HG02885 (cell line): ENCODE measurements at regions not wholly inside any gene's neighbourhood (a gene's known extent, or its start where the extent isn't known, plus 50 kb on each side); places are given as distances from the start of the nearest gene placed in this dataset.

Experiments
- ATAC-seq: cut with Tn5 transposase; IDR thresholded peaks from one replicate; pipeline ENCODE4 v1.9.1; 2021; ENCODE audit warnings: mild to moderate bottlenecking; ENCODE audit not compliant: unreplicated experiment, poor library complexity

DNA sequence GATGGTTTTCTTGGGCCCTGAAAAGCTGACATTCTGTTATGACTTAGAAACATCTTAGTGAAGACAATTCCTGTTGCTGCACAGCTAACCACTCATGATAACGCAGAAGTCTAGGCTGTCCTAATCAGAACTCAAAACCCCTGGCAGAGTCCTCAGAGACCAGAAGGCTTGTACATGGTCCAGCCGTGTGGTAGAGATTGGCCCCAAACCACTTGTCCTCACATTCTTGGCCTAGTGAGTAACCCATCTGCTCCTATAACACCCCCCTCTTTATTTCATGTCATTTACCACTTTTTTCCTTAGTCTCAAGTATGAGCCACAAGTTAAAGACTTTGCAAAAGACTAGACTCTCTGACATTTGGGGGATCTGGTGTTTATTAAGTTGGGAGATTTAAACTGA is 116.5 kb upstream of the ADAMTS18 start:
- ATAC-seq = no peak

DNA sequence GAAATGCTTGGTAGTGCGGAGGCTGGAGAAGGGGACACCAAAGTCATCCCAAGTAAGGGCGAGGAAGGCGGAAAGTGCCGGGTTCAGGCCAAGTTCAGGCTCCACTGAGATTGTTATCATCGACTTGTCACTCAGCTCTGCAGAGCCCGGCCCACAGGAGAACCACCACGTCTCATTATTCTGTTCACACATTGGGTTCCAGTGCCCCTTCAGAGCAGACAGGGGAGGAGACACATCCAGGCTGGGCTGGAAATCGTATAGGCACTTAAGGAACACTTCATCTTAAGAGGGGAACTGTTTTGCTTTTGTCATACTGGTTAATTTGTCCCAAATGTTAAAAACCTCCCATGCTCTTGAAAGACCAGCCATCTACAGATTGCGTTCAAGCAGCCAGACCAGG is 118.3 kb upstream of the ADAMTS18 start:
- no peak for ATAC-seq

DNA sequence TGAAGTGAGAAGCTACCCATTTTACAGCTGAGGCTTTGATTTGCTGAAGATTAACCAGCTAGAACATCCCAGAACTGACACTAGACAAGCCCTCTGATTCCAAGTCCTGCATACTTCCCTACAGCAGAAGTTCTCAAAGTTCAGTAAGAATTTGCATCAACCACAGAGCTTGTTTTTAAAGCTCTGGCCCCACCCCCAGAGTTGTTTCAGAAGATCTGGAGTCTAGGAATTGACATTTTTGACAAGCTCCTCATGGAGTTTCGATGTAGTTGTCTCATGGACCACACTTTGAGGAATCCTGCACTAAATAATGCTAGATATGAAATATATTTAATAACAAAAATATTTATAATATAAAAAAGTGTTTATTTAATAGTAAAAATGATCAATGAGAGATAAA is 120.3 kb upstream of the ADAMTS18 start:
- ATAC-seq = no peak

DNA sequence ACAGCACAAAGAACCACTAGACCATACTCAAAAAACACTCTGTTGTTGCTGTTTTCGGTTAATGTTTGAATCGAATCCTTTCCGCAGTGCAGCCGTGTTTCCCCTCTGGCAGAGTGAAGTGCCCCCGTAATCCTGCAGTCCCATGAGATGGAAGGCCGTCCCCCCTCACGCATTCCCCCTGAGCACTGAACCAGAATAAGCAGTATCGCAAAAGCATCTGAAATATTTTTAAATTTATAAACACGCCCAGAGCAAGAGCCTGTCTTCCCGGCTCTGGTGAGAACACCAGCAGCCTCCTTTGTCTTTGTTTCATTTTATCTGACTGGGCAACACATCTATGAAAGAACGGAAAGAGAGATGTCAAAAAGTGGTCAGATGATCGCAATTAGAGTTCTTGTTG is 121.0 kb upstream of the ADAMTS18 start:
- ATAC-seq = no peak

DNA sequence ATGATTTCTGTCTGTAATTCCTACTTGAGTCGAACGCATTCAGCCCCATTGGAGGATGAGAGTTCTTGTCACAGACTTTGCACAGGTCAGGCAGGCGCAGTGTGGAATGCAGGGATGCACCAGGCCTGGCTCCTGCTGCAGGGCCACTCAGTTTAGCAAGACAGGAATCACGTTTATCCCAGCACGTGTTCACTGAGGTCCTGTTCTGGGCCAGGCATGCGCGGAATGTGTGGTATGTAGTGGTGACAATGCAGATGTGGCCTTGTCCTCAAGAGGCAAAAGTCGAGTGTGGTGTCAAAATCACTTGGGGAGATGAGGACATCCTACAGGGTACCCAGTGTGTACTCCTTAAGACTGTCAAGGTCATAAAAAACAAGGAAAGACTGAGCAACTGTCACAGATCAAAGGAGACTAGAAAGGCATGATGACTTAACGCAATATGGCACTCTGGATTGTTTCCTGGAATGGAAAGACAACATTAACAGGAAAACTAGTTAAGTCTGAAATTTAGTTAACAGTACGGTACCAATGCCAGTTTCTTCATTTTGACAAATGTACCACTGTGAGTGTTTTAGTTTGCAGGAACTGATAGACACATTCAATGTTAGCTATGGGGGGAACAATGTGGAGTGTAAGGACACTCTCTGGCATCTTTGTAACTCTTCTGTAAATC is 121.5 kb upstream of the ADAMTS18 start:
- no peak for ATAC-seq

DNA sequence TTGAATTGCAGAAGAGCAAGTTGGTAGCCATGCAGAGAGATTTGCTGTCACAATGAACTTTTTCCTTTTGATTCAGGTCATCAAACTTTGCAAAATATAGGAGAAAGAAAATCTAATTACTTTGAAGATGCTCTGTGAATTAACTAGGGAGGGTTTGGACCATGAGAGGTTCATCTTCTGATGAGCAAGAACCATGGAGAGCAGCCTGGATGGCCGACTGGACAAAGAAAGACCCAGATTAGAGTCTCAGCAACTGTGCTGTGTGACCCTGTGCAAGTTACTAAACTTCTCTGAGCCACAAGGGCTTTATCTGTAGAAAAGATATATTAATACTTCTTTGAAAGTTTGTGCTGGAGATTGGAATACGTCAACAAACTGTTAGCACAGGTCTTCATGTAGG is 122.6 kb upstream of the ADAMTS18 start:
- ATAC-seq = no peak

DNA sequence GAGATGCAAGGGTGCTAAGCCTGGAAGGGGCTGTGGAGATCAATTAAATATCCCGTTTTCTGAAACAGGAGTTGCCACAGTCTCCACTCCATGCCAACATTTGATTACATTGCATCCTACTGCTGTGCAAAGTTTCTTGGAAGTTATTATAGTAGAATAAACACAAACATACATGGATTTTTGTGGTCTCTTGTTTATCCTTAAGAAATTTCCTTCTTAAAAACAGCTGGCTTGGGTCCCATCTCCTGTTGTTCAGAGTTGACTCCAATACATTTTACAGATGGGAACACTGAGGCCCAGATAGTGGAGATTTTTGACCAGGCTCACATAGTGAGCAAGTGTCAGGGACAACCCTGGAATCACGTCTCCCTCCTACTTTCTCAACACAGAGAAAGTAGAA is 124.0 kb upstream of the ADAMTS18 start:
- no peak for ATAC-seq

DNA sequence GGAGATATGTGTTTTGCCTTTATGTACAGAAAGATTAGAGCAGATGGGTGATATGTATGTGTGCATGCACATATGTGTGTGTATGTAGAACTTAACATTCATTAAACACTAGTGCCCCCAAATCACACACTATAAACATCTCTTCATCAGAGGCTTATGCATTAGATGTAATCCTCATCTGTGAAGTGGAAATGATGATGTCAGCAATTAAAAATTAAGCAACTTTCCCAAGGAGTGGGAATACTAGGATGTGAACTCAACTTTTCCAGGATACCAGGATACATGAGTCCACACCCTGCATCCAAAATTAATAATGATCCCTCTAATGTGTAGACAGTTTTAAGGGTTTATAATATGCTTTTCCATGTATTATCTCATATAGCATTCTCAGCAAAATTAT is 127.7 kb upstream of the ADAMTS18 start:
- ATAC-seq = no peak

DNA sequence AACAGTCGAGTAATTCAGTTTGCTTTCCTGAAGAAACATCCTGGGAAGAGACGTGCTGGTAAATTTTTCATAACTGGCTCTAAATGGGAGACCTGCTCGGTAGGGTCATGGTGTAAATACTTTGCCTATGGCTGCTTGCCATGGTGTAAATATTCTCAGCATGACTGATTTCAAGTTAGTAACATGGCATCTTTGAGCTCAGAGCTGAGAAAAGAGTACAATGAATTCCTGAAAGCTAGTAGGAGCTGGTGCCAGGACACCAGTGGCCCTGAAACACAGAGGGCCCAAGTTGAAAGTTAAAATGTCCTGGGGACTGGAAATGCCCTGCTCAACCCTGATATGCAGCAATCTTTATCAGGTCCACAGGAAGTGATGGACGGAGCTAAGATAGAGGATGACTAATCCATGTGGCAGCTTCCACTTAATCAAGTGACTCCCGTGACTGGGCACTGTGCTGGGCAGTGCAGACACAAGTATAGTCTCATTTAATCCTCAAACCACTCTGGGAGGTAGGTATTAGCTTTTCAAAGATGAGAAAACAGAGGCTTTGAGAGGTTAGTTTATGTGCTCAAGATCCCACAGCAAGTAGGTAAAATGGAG is 130.1 kb upstream of the ADAMTS18 start:
- ATAC-seq = no peak

DNA sequence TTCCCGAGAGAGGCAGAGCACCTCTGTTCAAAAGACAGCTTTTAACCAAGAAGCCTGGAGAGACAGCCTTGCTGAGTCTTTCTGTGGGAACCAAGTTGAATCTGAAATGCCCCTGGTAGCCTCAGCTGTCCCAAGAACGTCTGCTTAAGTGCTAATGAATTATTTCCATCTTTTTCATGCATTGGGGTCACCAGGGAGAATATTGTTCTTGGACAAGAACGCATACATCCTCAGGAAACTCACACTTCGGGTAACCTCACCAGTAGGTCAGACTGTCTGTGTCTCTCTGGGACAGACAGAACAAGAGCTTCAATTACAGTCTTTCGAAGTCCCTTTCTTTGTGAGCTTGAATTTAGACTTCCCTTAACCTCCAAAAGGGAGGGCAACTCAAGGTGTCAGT is 134.6 kb upstream of the ADAMTS18 start:
- ATAC-seq = no peak

DNA sequence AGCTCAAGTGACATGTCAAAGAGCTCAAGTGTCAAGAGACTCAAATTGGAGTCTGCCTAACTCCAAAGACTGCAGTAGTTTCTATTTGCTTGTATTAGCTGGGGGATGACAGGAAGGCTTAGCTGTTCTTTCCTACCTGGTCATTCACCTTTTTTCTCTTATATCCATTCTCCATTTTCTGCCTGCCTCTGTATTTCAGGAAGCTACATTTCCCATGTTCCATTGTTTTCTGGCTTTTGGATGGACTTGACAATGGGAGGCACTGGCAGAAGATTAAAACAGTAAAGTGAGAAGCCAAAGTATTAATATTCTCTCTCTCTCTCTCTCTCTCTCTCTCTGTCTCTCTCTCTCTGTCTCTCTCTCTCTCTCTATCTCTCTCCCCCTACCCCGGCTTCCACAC is 135.7 kb upstream of the ADAMTS18 start:
- no peak for ATAC-seq

DNA sequence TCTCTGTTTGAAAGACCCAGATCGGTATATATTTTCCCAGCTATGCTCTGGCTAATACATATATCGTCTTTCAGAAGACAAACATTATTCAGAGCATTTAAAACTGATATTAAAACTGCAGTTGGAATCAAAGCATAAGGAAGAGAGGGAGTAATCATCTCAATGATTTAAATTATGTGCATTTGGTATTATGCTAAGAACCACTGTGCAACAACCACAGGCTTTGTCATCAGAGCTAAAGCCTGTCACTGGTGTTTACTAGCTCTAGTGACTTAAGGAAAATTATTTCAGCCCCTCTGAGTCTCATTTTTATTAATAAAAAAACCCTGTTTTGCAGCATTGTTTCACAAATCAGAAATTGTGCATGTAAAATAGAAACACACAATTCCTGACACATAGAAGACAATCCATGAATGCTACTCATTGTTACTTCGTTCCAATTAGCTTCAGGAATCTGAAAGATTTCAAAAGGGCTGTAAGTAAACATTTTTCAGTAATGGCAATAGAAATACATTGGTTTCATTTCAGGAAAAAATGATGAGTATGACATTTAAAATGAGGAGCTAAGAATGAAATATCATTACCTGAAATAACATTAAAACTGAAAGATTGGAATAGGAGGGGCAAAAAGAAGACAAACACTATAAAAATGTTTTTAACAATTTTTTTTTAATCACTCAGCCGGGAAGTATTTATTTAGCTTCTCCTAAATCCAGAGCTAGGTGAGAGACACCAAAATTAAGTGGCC is 136.5 kb upstream of the ADAMTS18 start:
- no peak for ATAC-seq

DNA sequence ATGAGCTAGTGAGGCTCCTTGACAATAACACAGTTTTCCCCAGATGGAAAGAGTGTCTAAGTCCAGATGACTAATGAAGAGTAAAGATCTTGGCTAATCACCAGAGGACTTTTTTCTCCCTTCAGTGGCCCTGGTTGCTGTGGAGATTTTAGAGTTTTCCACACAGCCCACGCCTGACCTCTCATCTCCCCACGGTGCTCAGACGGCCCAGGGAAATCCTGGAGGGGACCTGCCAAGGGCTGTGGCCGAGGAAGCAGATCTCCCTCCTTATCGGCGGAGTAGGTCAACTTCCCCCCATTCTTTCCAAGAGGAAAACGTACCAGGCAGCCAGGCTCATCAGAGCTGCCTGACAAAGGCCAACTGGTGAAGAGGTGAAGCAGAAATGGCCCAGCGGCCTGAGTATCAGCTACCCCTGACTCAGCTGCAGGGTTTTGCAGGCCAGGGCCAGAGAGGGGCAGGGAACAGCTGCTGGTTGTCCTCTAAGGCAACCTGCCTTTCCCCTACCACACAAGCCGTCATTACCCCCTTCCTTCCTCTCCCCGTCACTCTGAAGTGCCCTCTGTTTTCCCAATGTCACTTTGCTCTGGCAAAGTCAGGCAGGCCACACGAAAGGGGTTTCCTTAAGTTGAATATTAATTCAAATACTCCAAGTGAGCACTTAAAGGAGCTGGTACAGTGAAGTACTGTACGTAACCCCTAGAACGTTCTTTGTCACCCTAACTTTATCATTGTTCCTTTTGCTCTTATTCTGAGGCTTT is 140.2 kb upstream of the ADAMTS18 start:
- ATAC-seq = no peak

DNA sequence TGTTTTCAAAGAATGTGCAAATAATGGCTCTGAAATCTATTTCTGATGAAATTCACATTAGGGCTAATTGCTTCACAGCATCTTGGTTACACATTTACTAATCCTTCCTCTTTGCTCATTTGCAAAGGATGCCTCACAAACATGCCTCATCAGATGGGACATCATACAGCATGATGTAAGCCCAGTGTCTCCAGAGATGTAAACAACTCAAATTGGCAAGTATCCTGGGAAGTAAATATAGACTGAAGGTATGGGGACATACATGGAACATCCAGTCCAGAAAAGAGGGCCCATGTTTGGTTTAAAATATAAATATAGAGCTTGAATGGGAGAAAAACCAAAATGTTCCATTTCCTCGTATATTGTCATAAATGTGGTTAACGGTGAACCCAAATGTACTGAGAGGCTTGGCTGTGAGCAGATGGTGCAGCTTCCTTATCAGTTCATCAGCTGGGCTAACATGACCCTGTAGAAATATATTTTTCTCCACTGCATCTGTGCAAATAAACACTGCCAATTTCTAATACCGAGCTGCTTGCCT is 142.9 kb upstream of the NUDT7 start:
- ATAC-seq = no peak

DNA sequence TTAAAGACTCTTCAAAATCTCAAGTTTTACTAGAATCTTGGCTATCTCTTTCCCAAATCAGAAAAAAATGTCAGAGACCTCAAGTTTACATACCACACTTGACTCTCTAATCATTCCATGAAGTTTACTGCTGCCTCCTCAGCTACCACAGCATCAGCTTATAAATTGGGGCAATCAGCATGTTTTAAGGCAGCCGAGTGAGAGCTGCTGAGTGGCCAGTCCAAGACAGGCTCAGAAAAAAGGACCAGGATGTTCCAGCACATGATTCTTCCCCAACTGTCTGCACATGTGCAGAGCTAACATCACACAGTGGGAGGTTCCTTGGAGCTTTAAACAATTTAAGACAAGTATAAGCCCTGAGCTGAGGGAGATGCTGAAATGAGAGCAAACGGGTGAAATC is 140.6 kb upstream of the NUDT7 start:
- ATAC-seq = no peak

DNA sequence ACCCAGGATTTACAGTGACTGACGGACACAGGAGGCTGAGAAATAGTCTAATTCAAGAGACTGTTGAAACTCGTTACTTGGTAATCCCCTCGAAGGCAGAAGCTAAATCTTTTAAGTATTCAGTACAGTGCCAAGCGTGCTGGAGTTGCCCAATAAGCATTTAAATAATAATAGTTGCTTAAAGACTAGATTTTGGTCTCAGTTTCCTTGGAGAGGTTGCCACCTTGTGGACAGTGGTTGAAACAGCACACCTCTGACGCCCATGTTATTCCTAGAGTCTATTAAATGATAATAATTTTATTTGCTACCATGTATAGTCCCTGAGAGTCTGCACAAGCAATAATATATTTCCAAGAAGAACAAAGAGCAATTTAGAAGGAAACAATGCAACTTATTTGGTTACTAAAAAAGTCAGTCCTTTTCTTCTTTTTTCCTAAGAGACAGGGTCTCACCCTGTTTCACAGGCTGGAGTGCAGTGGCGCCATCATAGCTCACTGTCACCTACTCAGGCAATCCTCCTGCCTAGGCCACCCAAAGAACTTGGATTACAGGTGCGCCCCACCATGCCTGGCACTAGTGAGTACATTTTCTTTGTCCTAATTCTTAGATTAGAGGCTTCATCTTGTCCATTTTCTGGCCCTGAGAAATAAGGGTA is 138.0 kb upstream of the NUDT7 start:
- ATAC-seq = peak; percentile 56

DNA sequence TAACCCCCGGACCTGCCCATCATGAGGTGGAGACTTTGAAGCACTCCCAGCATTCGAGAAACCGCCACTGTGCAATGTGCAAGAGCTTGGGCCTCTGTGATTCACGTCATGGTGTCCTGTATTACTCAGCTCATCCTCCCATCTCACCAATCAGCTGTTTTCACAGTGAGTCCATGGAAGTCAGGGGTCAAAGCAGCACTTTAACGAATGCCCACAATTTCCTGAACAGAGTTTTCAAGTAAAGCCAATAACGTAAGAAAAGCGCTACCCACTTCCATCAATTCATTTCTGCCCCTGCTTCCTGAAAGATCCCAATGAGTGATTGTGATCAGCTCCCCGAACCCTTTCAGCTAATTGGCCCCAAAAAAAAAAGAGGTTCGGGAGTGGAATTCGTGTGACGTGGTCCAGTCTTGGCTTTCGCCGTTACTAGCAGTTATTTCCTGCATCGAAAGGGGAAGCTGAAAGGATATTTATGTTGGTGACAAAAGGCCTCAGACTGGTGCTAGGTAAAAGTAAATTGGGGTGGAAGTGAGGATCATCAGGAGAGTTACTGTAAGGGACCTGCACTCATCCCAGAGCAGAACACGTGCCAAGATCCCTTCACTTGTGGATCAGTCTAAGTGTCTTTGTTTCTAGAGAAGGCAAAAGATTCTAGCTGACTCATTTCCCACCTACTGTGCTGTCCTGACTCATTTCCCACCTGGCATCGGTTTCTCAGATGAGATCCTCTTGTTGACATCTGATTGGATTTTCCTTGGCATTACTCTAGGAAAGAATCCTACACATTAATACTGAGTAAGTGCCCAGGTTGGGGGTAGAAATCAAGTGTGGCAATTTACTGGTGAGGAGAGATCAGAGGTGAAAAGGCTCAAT is 136.7 kb upstream of the NUDT7 start:
- ATAC-seq = no peak

DNA sequence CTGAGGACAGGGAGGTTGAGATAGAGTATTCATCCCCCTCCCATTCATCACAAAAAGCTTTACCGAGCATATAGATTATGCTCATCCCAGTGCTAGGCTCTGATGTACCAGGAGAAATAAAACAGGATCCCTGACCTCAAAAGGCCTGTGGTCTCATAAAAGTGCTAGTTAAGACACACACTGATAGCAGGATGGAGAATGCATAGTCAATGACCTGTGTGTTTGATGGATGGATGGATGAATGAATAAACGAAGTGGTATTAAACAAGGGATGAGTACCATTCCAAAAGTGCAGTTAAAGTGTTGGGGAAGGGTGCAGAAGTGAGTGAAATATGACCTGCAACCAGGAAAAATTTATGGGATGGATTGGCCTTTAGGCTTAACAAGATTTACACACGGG is 133.9 kb upstream of the NUDT7 start:
- ATAC-seq = no peak

DNA sequence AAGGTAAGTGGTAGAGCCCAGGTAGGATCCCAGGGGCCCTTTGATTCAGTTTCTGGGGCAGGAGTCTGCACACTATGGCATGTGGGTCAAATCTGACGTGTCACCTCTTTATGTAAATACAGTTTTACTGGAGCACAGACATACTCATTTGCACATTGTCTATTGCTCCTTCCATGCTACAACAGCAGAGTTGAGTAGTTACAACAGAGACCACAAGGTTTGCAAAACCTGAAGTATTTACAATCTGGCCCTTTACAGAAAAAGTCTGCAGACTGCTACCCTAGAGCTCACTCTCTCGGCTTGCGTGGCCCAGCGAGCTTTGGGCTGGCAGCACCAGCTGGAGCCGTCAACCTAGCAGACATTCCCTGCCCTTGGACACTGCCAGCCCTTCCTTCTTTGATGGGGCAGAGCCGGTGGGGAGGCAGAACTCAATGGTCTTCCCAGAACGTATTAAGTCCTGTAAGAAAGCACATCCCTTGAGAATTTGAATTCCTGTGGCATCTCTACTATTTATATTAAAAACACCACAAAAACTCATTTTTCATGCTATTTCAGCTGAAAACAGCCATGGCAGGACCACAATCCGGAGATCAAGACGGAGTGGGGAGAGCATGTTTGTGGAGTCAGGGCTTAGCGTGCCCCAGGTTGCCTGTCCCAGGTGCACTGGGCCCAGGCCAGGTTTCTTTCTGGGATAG is 133.1 kb upstream of the NUDT7 start:
- no peak for ATAC-seq
